ENCODE measurements at regions not wholly inside any gene's neighbourhood (a gene's known extent, or its start where the extent isn't known, plus 50 kb on each side); places are given as distances from the start of the nearest gene placed in this dataset.
"Not testable (repeated sequence)": the region's sequence is repeated elsewhere in the genome, so short reads cannot be mapped to it uniquely, and the experiment has no call there.

- H3K9me3 Mint-ChIP-seq: peaks cover 9% of the 10 kb centered on the region
- H3K36me3 Mint-ChIP-seq (ENCODE audit: low read depth): no peaks in the 10 kb centered on the region
- H3K27ac Mint-ChIP-seq: no peak overlapping the region
- intact Hi-C loops (cut with micrococcal nuclease): no loop called here
- H3K4me3 Mint-ChIP-seq: no peak overlapping the region
- TF ChIP-seq, protein P1, sequence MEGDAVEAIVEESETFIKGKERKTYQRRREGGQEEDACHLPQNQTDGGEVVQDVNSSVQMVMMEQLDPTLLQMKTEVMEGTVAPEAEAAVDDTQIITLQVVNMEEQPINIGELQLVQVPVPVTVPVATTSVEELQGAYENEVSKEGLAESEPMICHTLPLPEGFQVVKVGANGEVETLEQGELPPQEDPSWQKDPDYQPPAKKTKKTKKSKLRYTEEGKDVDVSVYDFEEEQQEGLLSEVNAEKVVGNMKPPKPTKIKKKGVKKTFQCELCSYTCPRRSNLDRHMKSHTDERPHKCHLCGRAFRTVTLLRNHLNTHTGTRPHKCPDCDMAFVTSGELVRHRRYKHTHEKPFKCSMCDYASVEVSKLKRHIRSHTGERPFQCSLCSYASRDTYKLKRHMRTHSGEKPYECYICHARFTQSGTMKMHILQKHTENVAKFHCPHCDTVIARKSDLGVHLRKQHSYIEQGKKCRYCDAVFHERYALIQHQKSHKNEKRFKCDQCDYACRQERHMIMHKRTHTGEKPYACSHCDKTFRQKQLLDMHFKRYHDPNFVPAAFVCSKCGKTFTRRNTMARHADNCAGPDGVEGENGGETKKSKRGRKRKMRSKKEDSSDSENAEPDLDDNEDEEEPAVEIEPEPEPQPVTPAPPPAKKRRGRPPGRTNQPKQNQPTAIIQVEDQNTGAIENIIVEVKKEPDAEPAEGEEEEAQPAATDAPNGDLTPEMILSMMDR (IDR thresholded peaks at IDR 0.05): no peak
- H3K4me1 Mint-ChIP-seq: no peaks in the 10 kb centered on the region
- DNase-seq (no peak), ATAC-seq (ENCODE audit: low read depth) (no peak)
- ChIA-PET POLR2A (no interaction called here), CTCF (no interaction called here)
- no peaks in the 10 kb centered on the region for H3K27me3 Mint-ChIP-seq
Measured at GRCh38 chr2:6143812-6144211, 451.6 kb downstream of the SOX11 start.

GRCh38 chr2:6147215-6147614, 455.0 kb downstream of the SOX11 start:
- H3K36me3 Mint-ChIP-seq (ENCODE audit: low read depth); DNase-seq; POLR2A ChIA-PET; H3K27ac Mint-ChIP-seq; CTCF ChIA-PET; ATAC-seq (ENCODE audit: low read depth); H3K9me3 Mint-ChIP-seq; H3K4me3 Mint-ChIP-seq; H3K4me1 Mint-ChIP-seq; intact Hi-C loops (cut with micrococcal nuclease); H3K27me3 Mint-ChIP-seq: not testable (repeated sequence)

GRCh38 chr2:6148882-6149281, 456.7 kb downstream of the SOX11 start:
- TF ChIP-seq, protein P1 (IDR thresholded peaks at IDR 0.05): no peak
- H3K9me3 Mint-ChIP-seq: peaks cover 2% of the 10 kb centered on the region
- no peaks in the 10 kb centered on the region for H3K36me3 Mint-ChIP-seq (ENCODE audit: low read depth)
- intact Hi-C loops (cut with micrococcal nuclease): no loop called here
- no peak for ATAC-seq (ENCODE audit: low read depth)
- no peak overlapping the region for H3K4me3 Mint-ChIP-seq
- H3K4me1 Mint-ChIP-seq: no peaks in the 10 kb centered on the region
- H3K27me3 Mint-ChIP-seq: no peaks in the 10 kb centered on the region
- no peak for DNase-seq
- H3K27ac Mint-ChIP-seq: no peak overlapping the region
- ChIA-PET CTCF (no interaction called here), POLR2A (no interaction called here)

GRCh38 chr2:6159606-6160005, 467.4 kb downstream of the SOX11 start:
- Mint-ChIP-seq H3K9me3 (peaks cover 2% of the 10 kb centered on the region), H3K27ac (no peak overlapping the region), H3K27me3 (no peaks in the 10 kb centered on the region), H3K4me1 (no peaks in the 10 kb centered on the region), H3K4me3 (no peak overlapping the region), H3K36me3 (ENCODE audit: low read depth) (no peaks in the 10 kb centered on the region)
- no peak for ATAC-seq (ENCODE audit: low read depth)
- intact Hi-C loops (cut with micrococcal nuclease): no loop called here
- POLR2A ChIA-PET: no interaction called here
- CTCF ChIA-PET: no interaction called here
- TF ChIP-seq, protein P1 (IDR thresholded peaks at IDR 0.05): no peak
- DNase-seq: no peak

- ChIA-PET CTCF (no interaction called here), POLR2A (no interaction called here)
- Mint-ChIP-seq H3K36me3 (ENCODE audit: low read depth) (no peaks in the 10 kb centered on the region), H3K27me3 (no peaks in the 10 kb centered on the region), H3K27ac (no peak overlapping the region), H3K4me1 (no peaks in the 10 kb centered on the region), H3K4me3 (no peak overlapping the region), H3K9me3 (peaks cover 2% of the 10 kb centered on the region)
- TF ChIP-seq, protein P1 (IDR thresholded peaks at IDR 0.05): no peak
- no peak for ATAC-seq (ENCODE audit: low read depth)
- no peak for DNase-seq
- intact Hi-C loops (cut with micrococcal nuclease): no loop called here
Measured at GRCh38 chr2:6163932-6164331, 471.7 kb downstream of the SOX11 start.

GRCh38 chr2:6164986-6165747, 473.0 kb downstream of the SOX11 start:
- TF ChIP-seq, protein P1 (IDR thresholded peaks at IDR 0.05): no peak
- no peak for ATAC-seq (ENCODE audit: low read depth)
- Mint-ChIP-seq H3K27me3 (no peaks in the 10 kb centered on the region), H3K27ac (no peak overlapping the region), H3K4me1 (no peaks in the 10 kb centered on the region), H3K4me3 (no peak overlapping the region), H3K36me3 (ENCODE audit: low read depth) (no peaks in the 10 kb centered on the region), H3K9me3 (peaks cover 2% of the 10 kb centered on the region)
- DNase-seq: no peak
- intact Hi-C loops (cut with micrococcal nuclease): no loop called here
- ChIA-PET POLR2A (no interaction called here), CTCF (no interaction called here)

Data from activated B cell treated with CpG ODN at 0.5 μM for 24 hours (primary cell).